ENCODE measurements at regions not wholly inside any gene's neighbourhood (a gene's known extent, or its start where the extent isn't known, plus 50 kb on each side); places are given as distances from the start of the nearest gene placed in this dataset.

DNA sequence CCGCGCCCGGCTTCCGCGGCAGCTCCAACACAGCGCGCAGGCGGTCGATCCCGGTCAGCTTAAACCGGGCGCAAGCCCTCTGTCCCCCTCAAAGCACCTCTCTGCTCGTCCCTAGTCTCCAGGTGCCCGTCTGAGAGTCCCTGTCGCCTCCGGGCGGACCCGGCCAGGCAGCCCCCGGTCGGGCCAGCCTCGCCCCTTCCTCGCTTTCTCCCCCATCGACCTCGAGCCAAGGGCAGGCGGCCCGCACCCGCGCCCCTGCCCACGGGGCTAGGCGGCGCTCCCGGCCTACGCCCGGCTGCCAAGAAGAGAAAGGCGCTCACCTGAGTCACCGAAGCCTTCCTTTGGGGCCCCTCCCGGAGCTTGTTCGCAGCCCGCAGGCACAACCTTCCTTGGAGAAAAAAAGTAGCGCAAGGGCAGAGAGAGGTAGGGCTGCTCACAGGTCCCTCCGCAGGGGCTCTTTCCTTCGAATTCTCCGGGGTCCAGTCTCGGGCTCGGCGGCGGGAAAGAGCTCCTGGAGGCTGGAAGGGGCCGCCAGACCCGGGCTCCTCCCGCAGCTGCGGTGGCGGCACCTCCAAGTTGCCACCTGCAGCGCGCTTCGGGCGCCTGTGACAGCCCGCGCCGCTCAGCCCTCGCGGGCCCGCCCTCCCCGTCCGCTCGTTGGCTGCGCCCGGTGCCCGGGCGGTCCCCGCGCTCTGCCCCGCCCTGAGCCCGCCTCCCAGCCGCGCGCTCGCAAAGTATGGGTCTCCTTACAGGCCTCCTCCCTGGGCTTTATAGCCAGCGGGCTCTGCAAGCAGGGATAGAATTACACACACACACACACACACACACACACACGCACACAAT is 86.5 kb upstream of the EPB41L3 start:
- intact Hi-C loops (cut with micrococcal nuclease; ENCODE audit: unreplicated experiment): no loop called here
- TF ChIP-seq EZH2 (IDR thresholded peaks at IDR 0.05; ENCODE audit: borderline replicate concordance, low read depth, low read length, poor library complexity, severe bottlenecking) (no peak), CTCF (conservative IDR thresholded peaks at IDR 0.05; ENCODE audit: low read depth, low read length) (no peak)
- Histone ChIP-seq H3K4me1 (ENCODE audit: insufficient read depth, low read length, poor library complexity, severe bottlenecking) (no peaks in the 10 kb centered on the region), H3K9me3 (ENCODE audit: low read depth, low read length, poor library complexity, severe bottlenecking) (no peaks in the 10 kb centered on the region), H3K27me3 (replicated peaks; ENCODE audit: insufficient read depth, low read depth, low read length, poor library complexity) (peaks cover 76% of the 10 kb centered on the region), H3K4me3 (ENCODE audit: low read depth, low read length, poor library complexity, severe bottlenecking) (peak overlapping the region; percentile 24), H3K36me3 (ENCODE audit: insufficient read depth, low read length, poor library complexity, severe bottlenecking) (no peaks in the 10 kb centered on the region), H3K27ac (ENCODE audit: low read depth, low read length, poor library complexity, severe bottlenecking) (no peak overlapping the region)
- DNase-seq (ENCODE audit: low spot score): peak; percentile 69
- POLR2A ChIA-PET (ENCODE audit: low non-redundant PET): no interaction called here
- CTCF ChIA-PET: no interaction called here
- BruUV-seq (replicated peaks): no TSS peak

DNA sequence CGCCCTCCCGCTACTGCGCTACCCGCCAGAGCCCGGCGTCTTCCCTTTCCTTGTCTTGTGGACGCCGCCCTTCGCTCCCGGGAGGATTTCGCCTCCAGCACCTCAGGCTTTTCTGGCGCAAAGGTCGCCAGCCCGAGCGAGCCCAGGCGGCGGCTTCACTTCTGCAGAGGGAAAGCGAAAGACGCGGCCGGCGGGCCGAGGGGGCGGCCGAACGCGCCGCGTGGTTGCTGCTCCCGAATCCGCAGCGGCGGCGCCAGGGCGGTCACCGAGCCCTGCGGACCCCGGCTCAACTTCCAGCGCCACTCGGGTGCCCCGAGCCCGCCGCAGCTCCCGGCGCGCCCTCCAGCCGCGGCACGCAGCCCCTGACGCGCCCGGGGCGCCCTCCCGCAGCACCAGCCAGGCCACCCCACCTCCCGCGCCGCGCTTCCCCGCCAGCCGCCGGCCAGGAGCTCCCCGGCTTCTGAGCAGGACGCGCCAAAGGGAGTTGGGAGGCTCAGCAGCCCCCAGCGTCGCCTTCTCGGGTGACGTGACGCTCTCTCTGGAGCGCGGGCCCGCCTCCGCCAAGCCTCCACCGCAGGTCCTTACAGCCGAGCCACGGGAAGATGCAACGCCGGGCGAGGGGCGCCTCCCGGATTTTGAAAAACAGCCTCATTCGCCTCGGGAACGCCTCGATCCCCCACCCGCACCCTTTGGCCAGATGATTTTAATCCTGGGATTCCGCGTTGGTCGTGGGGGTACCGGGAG is 84.9 kb upstream of the EPB41L3 start:
- intact Hi-C loops (cut with micrococcal nuclease; ENCODE audit: unreplicated experiment): no loop called here
- POLR2A ChIA-PET (ENCODE audit: low non-redundant PET): no interaction called here

More for the DNA sequence above, 84.9 kb upstream of the EPB41L3 start:
- H3K4me3 ChIP-seq (ENCODE audit: low read depth, low read length, poor library complexity, severe bottlenecking): peak overlapping the region; percentile 24
- CTCF ChIA-PET: no interaction called here
- H3K4me1 ChIP-seq (ENCODE audit: insufficient read depth, low read length, poor library complexity, severe bottlenecking): no peaks in the 10 kb centered on the region
- TF ChIP-seq EZH2 (IDR thresholded peaks at IDR 0.05; ENCODE audit: borderline replicate concordance, low read depth, low read length, poor library complexity, severe bottlenecking) (peak; percentile 62), CTCF (conservative IDR thresholded peaks at IDR 0.05; ENCODE audit: low read depth, low read length) (no peak)
- peak; percentile 7 for DNase-seq (ENCODE audit: low spot score)
- H3K36me3 ChIP-seq (ENCODE audit: insufficient read depth, low read length, poor library complexity, severe bottlenecking): no peaks in the 10 kb centered on the region
- no peaks in the 10 kb centered on the region for H3K9me3 ChIP-seq (ENCODE audit: low read depth, low read length, poor library complexity, severe bottlenecking)
- BruUV-seq (replicated peaks): no TSS peak
- no peak overlapping the region for H3K27ac ChIP-seq (ENCODE audit: low read depth, low read length, poor library complexity, severe bottlenecking)
- H3K27me3 ChIP-seq (replicated peaks; ENCODE audit: insufficient read depth, low read depth, low read length, poor library complexity): peaks cover 81% of the 10 kb centered on the region
